GM18870 (cell line): ENCODE measurements at regions not wholly inside any gene's neighbourhood (a gene's known extent, or its start where the extent isn't known, plus 50 kb on each side); places are given as distances from the start of the nearest gene placed in this dataset.
"Not testable (repeated sequence)": the region's sequence is repeated elsewhere in the genome, so short reads cannot be mapped to it uniquely, and the experiment has no call there.

Source experiments
- ATAC-seq: cut with Tn5 transposase; IDR thresholded peaks from one replicate; pipeline ENCODE4 v1.9.1; 2021; ENCODE audit warnings: moderate library complexity; ENCODE audit not compliant: unreplicated experiment

DNA sequence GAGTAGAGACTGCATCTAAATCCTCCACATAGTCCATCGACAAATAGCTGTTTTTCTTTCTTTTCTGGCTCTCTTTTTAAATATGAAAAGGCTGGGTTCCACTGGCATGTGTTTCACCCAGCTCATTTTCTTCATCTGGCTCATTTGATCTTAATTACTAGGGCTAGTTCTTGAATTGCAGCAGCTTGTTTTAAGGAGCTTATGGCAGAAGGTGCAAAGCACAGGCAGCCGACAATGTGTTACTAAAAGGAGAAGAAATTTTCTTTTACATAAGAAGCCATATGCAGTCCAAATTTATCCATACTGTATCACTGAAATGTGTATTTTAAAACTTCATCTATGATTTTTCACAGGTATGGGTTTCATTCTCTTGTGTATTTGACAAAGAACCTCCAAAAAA is 205.6 kb upstream of the PTER start:
- no peak for ATAC-seq

DNA sequence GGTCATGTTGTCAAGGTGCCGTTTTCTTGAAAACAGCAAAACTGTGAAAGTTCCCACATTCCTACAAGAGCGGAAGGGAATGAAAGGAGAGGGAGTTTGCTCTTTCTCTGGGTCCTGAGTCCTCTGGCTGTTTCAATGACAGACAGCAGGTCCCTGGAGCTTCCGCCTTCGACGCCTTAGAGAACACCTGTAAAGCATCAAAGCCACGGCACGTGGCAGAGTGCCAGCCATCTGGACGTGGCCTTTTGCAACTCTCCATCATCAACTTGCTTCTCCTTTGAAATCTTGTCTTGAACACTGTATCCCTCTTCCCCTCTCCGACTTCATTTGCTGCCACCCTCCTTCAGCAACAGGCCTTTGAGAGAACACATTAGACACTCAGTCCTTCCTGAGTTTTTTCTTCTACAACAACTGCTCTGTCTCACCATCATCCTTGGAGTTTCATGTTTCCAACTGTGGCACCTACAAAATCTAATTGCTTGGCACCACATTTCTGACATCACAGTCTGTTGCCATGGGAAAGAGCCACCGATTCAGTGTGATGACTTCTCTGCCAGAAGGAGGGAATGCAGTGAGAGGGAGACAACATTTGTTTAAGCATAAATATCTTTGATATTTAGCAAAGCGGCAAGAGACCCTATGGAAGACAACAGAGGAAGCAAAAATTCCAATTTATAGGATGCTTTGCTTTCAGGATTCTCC is 204.9 kb upstream of the PTER start:
- no peak for ATAC-seq

DNA sequence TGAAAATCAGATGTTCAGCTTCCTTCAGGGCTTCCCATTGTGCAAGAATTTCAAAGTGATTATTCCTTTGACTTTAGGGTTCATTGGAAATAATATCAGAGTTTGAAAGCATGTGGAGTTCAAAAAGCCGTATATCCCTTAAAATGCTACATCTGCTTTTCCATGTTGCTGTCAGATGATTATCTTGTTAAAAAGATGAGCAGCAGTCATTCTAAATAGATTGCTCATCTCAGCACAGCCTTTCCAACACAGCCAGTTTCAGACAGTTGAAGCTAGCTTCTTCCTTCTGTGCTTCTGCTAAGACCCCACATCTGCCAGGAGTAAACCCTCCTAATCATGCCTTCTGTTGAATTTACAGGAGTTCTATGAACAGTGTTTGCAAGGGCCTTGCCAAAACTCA is 204.4 kb upstream of the PTER start:
- ATAC-seq, result no peak

DNA sequence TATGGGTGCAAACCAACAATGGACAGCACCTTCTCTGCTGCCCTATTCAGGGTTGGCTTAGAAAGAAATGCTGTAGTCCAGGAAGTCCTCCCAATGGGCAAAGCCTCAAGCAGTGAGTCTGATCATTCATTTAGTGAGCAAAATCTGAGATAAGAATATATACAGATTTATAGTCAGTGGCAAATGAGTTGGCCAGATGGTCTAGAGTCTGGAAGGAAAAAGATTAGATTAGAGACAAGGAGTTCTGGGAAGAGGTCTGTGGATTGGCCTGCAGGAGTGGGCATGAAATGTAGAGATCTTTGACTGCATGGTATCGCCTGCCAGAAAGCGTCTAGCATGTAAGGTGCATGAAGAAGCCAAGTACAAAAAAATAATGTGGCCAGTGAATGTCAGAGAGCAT is 201.9 kb upstream of the PTER start:
- ATAC-seq, result no peak

DNA sequence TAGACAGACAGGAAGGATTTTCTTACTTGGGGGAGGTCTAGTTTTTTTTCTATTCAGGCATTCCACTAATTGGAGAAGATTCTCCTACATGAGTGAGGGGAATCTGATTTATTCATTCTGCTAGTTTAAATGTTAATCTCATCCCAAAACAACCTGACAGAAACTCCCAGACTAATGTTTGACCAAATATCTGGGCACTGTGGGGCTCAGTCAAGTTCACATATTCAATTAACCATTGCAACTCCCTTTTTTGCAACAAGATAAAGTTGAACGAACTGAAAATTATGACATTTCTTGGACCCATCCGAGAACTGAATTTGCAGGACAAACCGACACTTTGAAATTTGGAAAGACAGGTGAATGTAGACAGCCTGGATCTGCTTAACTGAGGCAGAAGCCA is 194.4 kb upstream of the PTER start:
- ATAC-seq, result no peak

DNA sequence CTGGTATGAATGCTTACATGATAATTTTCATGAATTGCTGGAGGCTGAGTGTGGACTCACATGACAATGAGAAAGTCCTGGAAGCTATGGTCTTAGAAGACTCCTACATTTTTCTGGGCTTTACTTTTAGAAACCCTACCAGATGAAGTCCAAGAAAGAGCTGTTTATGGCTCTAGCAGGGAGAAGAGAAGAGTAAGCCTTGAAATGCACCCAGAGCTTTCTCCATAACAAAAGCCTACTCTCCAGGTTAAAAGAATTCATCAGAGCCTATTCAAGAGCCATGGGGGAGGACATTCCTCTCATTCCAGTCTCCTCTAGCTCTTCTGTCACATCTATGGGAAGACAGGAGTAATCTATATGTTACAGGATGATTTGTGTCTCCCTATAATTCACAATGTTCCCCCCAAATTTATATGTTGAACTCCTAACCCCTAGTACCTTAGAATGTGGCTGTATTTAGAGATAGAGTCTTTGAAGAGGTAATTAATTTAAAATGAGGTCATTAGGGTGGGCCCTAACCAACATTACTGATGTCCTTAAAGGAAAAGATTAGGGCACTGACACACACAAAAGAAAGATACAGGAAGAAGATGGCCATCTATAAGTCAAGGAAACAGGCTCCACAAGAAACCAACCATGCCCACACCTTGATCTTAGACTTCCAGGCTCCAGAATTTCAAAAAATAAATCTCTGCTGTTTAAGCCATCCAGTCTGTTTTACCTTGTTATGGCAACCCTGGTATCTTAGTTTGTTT is 193.8 kb upstream of the PTER start:
- ATAC-seq, result no peak

DNA sequence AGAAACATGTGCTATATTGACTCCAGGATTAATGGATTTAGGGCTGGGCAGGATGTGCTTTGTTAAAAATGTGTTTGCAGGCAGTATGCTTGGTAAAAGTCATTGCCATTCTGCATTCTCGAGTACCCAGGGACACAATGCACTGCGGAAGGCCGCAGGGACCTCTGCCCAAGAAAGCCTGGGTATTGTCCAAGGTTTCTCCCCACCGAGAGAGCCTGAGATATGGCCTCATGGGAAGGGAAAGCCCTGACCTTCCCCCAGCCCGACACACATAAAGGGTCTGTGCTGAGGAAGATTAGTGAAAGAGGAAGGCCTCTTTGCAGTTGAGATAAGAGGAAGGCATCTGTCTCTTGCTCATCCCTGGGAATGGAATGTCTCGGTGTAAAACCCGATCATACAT is 186.7 kb upstream of the PTER start:
- not testable (repeated sequence) for ATAC-seq

DNA sequence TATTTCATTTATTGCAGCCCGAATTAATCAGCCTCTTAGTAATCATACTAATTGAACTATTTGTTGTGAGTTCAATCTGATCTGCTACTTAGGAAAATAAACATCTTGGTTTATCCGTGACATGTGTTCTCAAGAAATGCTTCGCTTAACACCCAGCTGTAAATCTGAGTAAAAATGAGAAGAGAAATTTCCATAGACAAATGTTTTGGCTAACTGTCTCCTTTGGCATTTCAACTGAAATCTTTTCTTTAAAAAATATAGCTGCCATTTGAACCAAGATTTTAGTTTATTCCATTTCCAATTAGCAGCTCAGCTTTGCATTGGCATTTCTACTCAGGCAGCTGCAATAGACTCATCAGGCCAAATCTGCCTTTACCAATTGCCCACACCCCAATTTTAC is 180.5 kb upstream of the PTER start:
- no peak for ATAC-seq

DNA sequence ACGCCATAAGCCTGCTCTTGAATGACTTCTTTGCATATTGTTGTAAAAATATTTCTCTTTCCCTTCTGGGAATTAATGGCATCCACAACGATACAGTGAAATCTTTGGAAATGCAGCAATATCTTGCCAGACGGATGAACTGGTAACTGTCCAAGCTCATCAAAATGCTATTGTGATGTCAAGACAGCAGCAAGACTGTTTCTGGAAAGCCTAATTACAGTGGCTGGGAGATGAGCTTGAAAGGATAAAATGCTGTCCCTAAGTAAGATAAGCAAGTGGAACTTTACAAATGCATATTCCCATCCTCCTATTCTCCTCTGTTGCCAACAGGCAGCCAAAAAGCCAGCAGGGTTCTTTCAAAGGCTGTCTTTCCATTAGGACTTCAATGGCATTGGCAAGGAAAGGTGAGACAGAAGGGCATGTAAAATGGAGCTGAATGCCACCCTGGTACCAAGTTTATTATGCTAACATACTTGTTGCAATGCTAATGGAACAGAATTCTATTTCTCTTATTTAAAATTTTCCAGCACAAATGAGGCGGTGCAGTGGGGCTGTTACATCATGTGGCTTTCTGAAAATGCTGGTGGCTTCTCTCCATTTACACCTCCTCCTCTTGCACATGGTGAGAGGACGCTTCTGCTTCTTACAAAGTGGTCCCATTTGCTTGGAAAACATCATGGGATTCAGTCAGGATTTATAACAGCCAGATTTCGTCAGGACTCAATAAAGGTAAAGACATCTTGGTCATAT is 178.3 kb upstream of the PTER start:
- ATAC-seq, result no peak

DNA sequence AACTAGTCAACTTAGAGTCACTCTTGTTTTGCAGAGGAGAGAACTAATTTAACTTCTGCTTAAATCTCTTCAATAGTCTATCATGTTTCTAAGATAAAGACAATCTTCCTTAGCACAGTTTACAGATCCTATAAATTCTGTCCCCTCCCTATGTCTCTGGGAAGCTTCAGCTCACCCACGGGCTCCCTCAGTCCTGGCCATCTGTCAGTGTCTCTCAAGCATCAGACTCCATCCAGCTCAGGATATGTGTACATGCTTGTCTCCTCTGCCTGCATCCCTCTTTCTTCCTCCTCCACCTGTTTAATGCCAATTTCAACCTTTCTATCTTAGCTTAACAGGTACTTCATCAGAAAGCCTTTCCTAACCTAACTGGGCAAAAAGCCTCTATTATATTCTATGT is 177.1 kb upstream of the PTER start:
- no peak for ATAC-seq

DNA sequence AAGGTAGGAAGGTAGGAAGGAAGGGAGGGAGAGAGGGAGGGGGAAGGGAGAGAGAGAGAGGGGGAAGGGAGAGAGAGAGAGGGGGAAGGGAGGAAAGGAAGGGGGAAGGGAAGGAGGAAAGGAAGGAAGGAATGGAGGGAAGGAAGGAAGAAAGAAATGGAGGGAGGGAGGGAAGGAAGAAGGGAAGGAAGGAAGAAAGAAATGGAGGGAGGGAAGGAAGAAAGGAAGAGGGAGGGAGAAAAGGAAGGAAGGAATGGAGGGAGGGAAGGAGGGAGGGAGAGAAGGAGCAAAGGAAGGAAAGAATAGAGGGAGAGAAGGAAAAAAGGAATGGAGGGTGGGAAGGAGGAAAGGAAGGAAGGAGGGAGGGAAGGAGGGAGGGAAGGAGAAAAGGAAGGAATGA is 176.4 kb upstream of the PTER start:
- no peak for ATAC-seq

DNA sequence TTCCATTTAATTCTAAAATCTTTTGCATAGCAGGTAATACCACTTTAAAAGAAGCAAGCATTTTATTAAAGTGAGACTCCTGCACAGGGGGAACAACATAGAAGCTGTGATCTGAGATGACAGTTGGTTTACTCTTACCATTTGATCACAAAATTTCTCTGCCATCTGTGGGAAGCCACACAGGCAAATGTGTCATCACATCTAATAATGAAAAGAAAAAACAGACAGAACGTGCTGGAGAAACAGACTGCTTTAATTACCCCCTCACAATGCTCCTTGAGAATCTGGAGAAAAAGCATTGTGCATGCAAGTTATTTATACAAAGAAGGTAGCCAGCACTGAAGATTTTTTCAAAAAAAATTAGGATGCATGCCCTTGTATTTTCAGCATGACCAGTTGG is 165.2 kb upstream of the PTER start:
- ATAC-seq, result no peak

DNA sequence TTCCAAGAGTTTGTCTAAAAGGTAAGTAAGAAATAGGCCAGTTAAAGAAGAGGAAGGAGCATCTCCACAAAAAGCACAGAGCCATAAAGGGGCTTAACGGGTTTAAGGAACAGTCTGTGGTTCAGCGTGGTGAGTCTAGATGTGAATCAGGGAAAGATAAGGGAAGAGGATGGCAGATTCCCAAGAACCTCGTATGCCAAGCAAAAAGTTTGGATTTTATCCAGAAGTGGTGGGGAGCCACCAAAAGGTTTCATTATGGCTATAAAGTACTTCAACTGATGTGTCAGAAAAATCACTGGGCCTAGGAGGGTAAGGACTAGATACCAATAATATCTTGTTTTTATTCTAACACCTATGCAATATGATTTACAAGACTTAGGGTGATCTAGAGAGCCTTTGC is 161.9 kb upstream of the PTER start:
- no peak for ATAC-seq

DNA sequence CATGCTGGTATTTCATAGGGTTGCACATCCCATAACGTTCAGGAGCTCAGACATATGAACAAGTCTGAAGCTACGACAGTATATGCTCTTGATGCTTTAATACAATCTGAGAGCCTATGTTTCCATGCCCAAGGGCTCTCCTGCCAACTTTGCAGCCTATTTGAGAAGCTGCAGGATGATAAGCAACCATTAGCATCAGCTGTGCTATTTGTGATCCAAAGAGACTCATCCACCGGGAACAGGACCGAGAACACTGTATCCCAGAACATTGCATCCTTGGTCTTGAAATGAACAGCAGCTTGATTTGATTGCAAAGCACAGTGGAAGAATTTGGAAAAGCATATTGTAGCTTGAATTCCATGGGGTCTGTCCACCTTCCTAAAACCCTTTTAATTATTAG is 156.2 kb upstream of the PTER start:
- ATAC-seq, result no peak

DNA sequence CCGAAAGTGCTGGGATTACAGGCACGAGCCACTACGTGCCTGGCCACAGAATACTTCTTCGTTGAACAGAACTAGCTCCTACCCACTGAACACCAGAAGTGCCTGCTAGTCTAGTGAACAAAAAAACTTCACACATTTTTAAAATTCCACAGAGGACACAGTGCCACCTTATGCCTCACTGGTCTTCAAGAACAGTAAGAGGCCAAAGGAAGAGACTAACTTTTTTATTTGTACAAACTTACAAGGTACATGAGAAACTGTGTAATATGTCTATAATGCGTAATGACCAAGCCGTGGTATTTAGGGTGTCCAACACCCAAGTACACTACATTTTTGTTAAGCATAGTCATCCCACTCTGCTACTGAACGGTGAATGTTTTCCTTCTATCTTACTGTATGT is 144.4 kb upstream of the PTER start:
- no peak for ATAC-seq

DNA sequence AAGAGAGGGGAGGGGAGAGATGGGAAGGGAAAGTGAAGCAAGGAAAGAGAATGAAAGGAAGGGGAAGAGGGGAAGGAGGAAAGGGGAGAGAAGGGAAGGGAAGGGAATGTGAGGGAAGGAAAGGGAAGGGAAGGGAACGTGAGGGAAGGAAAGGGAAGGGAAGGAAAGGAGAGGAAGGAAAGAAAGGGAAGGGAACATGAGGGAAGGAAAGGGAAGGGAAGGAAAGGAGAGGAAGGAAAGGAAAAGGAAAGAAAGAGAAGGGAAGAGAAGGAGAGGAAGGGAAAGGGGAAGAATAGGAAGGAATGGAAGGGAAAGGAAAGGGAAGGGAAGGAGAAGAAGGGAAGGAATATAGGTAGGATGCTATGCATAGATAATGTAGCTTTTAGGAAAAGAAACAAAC is 139.7 kb upstream of the PTER start:
- ATAC-seq, result no peak

DNA sequence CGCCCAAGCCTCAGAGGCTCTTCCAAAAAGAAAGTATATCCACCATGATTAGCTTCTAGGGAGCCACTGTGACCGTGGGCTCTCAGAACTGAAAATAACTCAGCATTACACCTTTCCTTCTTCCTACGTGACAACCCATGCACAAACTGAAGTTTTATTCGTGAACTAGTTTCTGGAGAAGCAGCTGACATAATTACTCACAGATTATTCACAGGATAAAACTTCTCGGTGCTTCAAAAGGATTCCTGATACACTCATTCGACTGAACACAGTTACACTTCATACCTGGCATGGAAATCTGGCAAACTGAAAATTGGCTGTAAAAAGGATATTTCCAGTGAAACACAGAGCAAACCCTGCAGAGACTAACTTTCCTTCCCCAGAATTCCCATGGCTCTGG is 139.2 kb upstream of the PTER start:
- ATAC-seq, result no peak

DNA sequence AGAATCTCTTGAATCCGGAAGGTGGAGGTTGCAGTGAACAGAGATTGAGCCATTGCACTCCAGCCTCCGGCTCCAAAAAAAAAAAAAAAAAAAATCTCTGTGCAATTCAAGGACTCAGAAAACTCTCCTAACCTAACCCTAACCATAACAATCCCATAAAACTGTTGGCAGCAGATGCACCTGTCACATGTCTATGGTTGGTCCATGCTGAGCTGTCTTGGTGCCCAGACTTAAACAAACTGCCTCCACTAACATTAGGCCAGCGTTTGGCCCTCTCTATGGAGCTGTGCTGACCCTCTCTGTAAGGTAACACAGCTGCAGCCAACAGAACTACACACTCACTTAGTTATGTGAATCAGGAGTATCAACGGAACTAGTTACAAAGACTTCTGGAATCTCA is 132.5 kb upstream of the PTER start:
- ATAC-seq, result no peak

DNA sequence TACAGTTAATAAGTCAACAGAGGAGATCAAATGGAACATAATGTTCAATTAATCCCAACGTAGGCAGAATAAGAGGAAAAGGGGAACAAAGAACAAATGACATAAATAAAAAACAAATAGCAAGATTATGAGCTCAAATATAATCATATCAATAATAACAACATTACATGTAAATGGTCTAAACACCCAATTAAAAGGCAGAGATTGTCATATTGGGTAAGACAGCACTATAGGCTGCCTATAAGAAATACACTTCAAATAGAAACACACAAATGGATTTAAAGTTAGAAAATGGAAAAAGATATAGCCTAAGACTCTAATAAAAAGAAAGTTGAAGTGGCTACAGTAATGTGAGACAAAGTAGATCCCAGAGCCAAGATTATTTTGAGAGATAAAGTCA is 126.4 kb upstream of the PTER start:
- no peak for ATAC-seq

DNA sequence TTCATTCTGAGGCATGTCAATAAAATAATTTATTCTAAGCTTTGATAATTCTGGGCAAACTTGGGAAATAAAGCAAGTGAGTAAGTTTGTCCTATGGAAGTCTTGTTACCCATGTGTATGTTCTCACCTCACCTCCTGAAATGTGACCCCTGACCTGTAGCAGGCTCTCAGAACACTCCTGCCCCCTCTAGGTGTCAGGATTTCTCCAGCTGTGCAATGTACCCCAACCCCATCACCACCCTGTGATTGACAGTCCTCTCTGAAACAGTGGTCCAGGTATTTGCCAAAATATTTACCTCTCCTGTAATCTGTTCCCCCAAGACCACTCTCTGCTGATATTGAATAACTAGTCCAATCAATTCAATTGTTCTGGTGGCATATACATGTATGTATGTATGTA is 122.6 kb upstream of the PTER start:
- ATAC-seq, result no peak

DNA sequence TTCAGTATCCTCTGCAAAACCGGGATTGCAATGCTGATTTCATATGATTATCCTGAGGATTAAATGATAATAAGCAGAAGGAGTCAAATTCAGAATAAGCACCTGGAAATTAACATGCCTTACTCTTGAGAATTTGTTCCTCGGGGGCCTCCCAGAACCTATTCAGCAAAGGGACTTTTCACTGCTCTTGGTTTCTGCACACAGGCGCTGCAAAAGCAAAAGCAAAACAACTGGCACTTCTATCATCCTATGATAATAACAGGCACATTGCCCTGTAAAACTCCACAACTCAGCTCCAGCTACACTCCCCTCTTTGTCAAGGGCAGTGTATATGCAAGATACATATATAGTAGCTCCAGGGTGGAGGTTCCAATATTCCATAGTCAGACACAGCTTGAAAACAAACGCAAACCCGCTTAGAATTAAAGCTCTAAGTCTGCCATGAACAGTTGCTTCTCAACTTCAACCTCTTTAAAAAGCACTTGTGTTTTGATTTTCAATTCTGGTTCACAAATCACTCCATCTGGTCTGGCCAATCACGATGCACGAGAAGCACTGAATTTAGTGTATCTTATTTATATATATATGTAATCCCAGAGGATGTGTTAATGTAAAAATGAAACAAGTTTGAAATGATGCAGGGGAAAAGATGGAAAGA is 119.9 kb upstream of the PTER start:
- ATAC-seq, result no peak

DNA sequence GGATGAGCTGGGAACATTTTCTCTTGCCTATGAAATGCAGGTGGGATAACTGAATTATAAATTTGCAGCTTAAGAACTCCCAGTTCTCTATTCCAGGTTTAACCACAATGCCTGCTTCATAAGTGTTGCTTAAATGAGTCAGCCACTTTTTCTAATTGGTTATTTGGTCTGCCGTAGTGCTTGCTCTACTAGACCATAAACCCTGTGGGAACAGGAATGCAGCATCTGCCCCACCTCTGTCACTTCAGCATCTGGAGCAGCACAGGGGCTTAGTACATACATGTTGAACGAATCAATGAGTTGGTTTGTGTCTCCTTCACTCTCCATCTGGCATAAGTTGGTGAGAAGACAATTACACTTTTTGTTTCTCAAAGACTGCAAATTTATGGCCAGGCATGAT is 95.2 kb upstream of the PTER start:
- no peak for ATAC-seq
